ENCODE measurements at regions not wholly inside any gene's neighbourhood (a gene's known extent, or its start where the extent isn't known, plus 50 kb on each side); places are given as distances from the start of the nearest gene placed in this dataset.

- no peak for DNase-seq (ENCODE audit: low read depth in 3 of 3)
Measured at GRCh38 chr16:85492295-85492864, 120.7 kb upstream of the GSE1 start.

GRCh38 chr16:85494315-85494714 is 118.8 kb upstream of the GSE1 start:
- DNase-seq (ENCODE audit: low read depth in 3 of 3): no peak

- DNase-seq (ENCODE audit: low read depth in 3 of 3): no peak
Measured at GRCh38 chr16:85495259-85495658, 117.9 kb upstream of the GSE1 start.

- no peak for DNase-seq (ENCODE audit: low read depth in 3 of 3)
Measured at GRCh38 chr16:85495823-85496538, 117.1 kb upstream of the GSE1 start.

- DNase-seq (ENCODE audit: low read depth in 3 of 3): no peak
Measured at GRCh38 chr16:85497622-85498314, 115.4 kb upstream of the GSE1 start.

GRCh38 chr16:85498607-85499006 is 114.5 kb upstream of the GSE1 start:
- no peak for DNase-seq (ENCODE audit: low read depth in 3 of 3)

GRCh38 chr16:85500220-85500619 is 112.9 kb upstream of the GSE1 start:
- DNase-seq (ENCODE audit: low read depth in 3 of 3): no peak

- DNase-seq (ENCODE audit: low read depth in 3 of 3): no peak
Measured at GRCh38 chr16:85501900-85502299, 111.2 kb upstream of the GSE1 start.

- no peak for DNase-seq (ENCODE audit: low read depth in 3 of 3)
Measured at GRCh38 chr16:85502357-85502756, 110.8 kb upstream of the GSE1 start.

- no peak for DNase-seq (ENCODE audit: low read depth in 3 of 3)
Measured at GRCh38 chr16:85503679-85504231, 109.4 kb upstream of the GSE1 start.

GRCh38 chr16:85504242-85504641 is 108.9 kb upstream of the GSE1 start:
- no peak for DNase-seq (ENCODE audit: low read depth in 3 of 3)

GRCh38 chr16:85505794-85506634 is 107.1 kb upstream of the GSE1 start:
- DNase-seq (ENCODE audit: low read depth in 3 of 3): no peak

GRCh38 chr16:85506635-85506911 is 106.5 kb upstream of the GSE1 start:
- no peak for DNase-seq (ENCODE audit: low read depth in 3 of 3)

- no peak for DNase-seq (ENCODE audit: low read depth in 3 of 3)
Measured at GRCh38 chr16:85507342-85507741, 105.8 kb upstream of the GSE1 start.

GRCh38 chr16:85508388-85508787 is 104.7 kb upstream of the GSE1 start:
- no peak for DNase-seq (ENCODE audit: low read depth in 3 of 3)

- DNase-seq (ENCODE audit: low read depth in 3 of 3): no peak
Measured at GRCh38 chr16:85508993-85509392, 104.1 kb upstream of the GSE1 start.

- DNase-seq (ENCODE audit: low read depth in 3 of 3): no peak
Measured at GRCh38 chr16:85510041-85510659, 103.0 kb upstream of the GSE1 start.

- no peak for DNase-seq (ENCODE audit: low read depth in 3 of 3)
Measured at GRCh38 chr16:85511938-85512807, 100.9 kb upstream of the GSE1 start.

GRCh38 chr16:85512808-85513115 is 100.4 kb upstream of the GSE1 start:
- DNase-seq (ENCODE audit: low read depth in 3 of 3): no peak

GRCh38 chr16:85513180-85513579 is 99.9 kb upstream of the GSE1 start:
- no peak for DNase-seq (ENCODE audit: low read depth in 3 of 3)

GRCh38 chr16:85513649-85514048 is 99.5 kb upstream of the GSE1 start:
- DNase-seq (ENCODE audit: low read depth in 3 of 3): no peak

All from stimulated activated CD4-positive, alpha-beta T cell treated with anti-CD3 and anti-CD28 coated beads, TNF-alpha, amount 100 ng/mL, for 48 hours (primary cell).